Keratinocyte (primary cell): ENCODE measurements at regions not wholly inside any gene's neighbourhood (a gene's known extent, or its start where the extent isn't known, plus 50 kb on each side); places are given as distances from the start of the nearest gene placed in this dataset.

Source experiments
- EZH2 ChIP-seq: IDR thresholded peaks from one replicate; pipeline ENCODE4 v1.6.1; 2012; ENCODE audit warnings: inconsistent platforms, mild to moderate bottlenecking, low read length, moderate library complexity
- TF ChIP-seq, protein P1 (sequence below), 3 experiments: IDR thresholded peaks in 1 of 3; conservative IDR thresholded peaks in 1 of 3; optimal IDR thresholded peaks in 1 of 3; 2 replicates in 2 of 3; 3 replicates in 1 of 3; pipeline versions ENCODE3 to v1.5.1; 2011; ENCODE audit warnings: low read length in 3 of 3, mild to moderate bottlenecking in 3 of 3, moderate library complexity in 2 of 3, control low read depth in 1 of 3, inconsistent platforms in 1 of 3; ENCODE audit not compliant: insufficient read depth in 2 of 3; ENCODE audit errors: extremely low read depth in 1 of 3

DNA sequence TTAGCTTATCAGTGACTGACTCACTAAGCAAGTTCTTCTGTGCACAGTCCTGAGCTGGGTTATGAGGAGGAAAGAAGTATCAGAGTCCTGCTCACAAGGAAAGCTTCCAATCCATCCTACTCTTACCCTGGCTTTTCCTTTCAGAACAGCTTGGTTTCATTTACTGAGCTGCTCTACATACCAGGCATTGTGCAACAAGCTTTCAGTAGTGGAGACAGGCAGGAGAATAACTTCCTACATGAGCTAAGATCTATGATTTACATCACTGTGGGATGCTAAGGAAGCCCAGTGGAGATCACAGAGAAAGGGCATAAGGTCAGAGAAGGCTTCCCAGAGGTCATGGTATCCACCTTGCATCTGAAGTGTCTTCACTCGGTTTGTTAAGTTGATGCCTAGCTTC is 144.5 kb downstream of the MAP3K7 start:
- TF ChIP-seq EZH2, result no peak
- TF ChIP-seq, protein P1, sequence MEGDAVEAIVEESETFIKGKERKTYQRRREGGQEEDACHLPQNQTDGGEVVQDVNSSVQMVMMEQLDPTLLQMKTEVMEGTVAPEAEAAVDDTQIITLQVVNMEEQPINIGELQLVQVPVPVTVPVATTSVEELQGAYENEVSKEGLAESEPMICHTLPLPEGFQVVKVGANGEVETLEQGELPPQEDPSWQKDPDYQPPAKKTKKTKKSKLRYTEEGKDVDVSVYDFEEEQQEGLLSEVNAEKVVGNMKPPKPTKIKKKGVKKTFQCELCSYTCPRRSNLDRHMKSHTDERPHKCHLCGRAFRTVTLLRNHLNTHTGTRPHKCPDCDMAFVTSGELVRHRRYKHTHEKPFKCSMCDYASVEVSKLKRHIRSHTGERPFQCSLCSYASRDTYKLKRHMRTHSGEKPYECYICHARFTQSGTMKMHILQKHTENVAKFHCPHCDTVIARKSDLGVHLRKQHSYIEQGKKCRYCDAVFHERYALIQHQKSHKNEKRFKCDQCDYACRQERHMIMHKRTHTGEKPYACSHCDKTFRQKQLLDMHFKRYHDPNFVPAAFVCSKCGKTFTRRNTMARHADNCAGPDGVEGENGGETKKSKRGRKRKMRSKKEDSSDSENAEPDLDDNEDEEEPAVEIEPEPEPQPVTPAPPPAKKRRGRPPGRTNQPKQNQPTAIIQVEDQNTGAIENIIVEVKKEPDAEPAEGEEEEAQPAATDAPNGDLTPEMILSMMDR (optimal IDR thresholded peaks at IDR 0.05 in 1 of 3, IDR thresholded peaks at IDR 0.05 in 1 of 3, conservative IDR thresholded peaks at IDR 0.05 in 1 of 3; ENCODE audit: extremely low read depth in 1 of 3, insufficient read depth in 2 of 3, low read length in 3 of 3), result no peak
